HG03439 (cell line): ENCODE measurements at regions not wholly inside any gene's neighbourhood (a gene's known extent, or its start where the extent isn't known, plus 50 kb on each side); places are given as distances from the start of the nearest gene placed in this dataset.
"Not testable (repeated sequence)": the region's sequence is repeated elsewhere in the genome, so short reads cannot be mapped to it uniquely, and the experiment has no call there.

ENCODE experiments used
- ATAC-seq: cut with Tn5 transposase; IDR thresholded peaks from one replicate; pipeline ENCODE4 v1.9.1; 2021; ENCODE audit warnings: mild to moderate bottlenecking, moderate library complexity; ENCODE audit not compliant: unreplicated experiment

DNA sequence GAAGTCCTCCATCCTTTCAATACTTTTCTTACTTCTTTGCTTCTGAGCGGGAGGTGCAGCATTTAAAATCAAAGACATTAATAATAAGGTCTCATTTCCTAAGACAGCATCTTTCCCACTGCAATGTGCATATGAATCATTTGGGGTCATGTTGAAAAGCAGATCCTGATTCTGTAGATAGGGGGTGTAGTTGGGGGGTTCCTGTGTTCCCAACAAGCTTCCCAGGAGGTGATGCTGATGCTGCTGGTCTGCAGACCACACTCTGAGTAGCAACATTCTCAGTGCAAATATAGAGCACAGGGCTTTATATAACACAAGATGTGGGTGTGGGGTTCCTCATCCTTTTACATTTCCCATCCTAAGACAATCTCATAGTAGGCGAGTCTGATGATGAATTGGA, 126.5 kb upstream of the PALM2AKAP2 start:
- ATAC-seq, result no peak

DNA sequence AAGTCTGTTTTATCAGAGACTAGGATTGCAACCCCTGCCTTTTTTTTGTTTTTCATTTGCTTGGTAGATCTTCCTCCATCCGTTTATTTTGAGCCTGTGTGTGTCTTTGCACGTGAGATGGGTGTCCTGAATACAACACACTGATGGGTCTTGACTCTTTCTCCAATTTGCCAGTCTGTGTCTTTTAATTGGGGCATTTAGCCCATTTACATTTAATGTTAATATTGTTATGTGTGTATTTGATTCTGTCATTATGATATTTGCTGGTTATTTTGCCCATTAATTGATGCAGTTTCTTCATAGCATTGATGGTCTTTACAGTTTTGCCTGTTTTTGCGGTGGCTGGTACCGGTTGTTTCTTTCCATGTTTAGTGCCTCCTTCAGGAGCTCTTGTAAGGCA, 116.0 kb upstream of the PALM2AKAP2 start:
- not testable (repeated sequence) for ATAC-seq

DNA sequence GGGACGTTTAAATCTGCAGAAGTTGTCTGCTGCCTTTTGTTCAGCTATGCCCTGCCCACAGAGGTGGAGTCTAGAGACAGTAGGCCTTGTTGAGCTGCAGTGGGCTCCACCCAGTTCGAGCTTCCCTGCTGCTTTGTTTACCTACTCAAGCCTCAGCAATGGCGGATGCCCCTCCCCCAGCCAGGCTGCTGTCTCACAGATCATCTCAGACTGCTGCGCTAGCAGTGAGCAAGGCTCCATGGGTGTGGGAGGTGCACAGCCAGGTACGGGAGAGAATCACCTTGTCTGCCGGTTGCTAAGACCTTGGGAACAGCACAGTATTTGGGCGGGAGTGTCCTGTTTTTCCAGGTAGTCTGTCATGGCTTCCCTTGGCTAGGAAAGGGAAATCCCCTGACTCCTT, 114.3 kb upstream of the PALM2AKAP2 start:
- ATAC-seq, result not testable (repeated sequence)

DNA sequence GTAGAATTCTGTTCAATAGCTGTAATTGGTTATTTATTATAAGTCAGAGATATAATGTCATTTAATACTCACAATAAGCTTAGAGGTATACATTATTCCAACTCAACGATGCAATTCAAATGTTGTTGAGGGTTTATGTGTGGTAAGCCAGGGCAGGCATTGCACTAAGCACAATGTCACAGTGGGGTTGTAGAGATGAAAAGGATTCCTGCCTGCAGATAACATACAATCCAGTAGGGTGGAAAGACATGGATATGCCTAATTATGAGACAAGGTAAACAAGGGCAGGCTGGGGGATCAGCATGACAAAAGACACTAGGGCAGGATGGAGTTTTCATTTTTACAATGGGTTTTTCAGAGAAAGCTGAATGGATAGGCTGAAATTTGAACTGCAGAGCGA, 98.7 kb upstream of the PALM2AKAP2 start:
- no peak for ATAC-seq

DNA sequence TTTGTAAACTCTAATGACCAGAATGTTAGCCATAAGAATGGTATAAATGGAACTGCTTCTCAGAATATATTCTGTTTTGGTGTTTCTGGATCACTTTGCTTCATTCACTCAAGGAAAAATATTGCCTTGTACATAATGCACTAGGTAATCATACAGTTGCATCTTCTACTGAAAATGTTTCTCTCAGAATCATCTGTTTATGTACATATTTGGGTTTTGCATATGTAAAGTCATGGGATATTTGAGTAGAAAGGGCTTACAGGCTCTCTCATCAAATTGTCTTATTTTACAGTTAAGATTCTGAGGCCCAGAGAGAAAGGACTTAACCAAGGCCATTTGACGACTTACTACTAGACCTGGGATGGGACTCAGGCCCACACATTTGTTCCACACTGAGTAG, 97.8 kb upstream of the PALM2AKAP2 start:
- no peak for ATAC-seq

DNA sequence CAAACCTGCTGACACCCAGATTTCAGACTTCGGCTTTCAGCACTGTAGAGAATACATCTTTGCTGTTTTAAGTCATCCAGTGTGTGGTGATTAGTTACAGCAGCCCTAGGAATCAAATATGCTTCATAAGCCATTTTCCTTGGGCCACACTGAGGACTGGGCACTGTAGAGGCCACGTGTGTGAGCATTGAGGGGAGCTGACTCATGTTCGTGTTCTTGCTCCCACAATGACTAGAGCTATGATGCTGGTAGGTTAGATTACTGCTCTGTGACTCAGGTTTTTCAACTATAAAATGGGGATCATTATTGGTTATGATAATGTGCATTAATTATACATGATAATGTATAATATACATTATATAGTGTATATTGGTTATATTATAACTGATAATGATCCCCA, 96.5 kb upstream of the PALM2AKAP2 start:
- no peak for ATAC-seq

DNA sequence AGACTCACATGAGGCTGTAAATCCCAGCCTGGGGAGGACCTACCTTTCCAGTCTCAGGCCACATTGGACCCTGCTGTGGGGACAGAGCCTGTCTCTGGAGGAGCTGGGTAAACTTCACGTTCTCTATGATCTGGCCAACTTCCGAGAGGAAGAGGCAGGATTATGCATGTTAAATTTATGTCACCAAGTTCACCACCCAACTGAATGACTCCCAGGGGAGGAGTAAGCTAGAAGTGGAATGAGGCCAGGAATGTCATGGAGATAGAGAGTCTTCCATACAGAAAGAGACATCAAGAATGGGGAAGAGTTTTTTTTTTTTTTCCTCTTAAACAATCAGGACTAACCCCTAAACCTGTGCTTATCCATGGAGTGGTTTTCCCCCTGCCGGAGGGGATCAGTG, 90.3 kb upstream of the PALM2AKAP2 start:
- ATAC-seq, result no peak

DNA sequence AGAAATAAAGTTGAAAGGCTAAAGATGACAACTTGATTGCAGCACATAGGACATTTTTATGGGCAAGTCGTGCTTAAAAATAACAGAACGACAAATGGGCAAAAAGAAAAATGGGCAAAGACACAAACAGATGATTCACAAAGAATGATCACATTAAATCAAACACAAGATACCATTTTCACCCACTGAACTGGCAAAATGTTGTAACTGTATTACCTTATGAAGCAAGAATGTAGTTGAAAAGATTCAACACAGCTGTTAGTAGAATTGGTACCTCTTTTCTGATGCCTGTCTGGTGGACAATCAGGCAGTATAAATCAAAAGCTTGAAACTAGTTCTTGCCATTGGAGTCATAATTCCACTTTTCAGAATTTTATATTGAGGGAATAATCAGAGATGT, 81.0 kb upstream of the PALM2AKAP2 start:
- ATAC-seq, result no peak

DNA sequence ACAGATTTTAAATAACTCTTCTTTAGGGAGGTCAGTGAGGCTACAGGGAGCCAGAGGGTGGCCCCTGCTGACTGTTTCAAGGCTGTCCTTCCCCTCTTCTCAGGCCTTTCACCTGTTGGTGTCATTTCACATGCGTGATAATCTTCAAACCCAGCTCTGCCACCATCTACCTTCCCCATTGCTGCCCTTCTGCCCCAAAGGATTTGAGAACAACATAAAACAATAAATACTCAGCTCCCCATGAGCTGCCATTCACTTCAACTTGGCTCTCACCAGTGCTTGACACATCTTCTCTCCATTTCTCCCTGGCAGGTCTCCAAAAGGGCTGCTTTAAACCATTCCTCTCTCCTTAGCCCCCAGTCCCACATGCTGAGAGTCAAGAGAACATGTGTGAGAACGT, 75.5 kb upstream of the PALM2AKAP2 start:
- ATAC-seq, result no peak

DNA sequence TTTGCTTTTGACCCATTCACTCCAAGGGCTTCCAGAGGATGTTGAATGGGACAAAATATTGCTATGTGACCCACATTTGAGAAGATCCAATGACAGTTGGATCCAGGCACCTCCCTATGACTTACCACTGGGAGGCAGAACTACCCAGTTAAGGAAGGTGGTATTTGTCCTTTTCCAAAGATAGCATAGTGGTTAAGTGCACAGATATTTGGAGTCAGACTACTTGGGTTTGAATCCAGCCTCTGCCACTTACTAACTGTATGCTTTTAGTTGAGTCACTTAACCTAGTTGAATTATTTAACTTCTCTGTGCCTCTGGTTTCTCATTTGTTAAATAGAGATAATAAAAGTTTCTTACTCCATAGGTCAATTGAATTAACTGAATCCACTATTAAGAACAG, 74.5 kb upstream of the PALM2AKAP2 start:
- ATAC-seq, result no peak

DNA sequence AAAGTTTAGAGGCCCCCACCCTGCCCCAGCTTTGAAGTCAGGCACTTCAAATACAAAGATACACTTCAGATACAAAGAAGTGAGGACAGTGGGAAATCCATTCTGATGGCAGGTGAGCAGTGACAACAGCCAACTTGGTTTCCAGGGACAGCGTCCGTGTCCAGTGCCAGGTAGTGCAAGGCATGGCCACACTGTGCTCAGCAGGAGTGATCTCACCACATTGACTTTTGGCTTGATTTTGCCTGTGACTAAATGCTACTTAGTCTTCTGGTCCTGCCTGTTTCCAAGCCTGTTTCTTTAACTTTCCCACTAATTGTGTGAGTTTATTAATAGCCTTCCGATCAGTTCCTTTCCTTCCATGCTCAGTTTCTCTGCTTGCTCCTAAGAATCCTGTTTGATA, 72.6 kb upstream of the PALM2AKAP2 start:
- ATAC-seq, result no peak

DNA sequence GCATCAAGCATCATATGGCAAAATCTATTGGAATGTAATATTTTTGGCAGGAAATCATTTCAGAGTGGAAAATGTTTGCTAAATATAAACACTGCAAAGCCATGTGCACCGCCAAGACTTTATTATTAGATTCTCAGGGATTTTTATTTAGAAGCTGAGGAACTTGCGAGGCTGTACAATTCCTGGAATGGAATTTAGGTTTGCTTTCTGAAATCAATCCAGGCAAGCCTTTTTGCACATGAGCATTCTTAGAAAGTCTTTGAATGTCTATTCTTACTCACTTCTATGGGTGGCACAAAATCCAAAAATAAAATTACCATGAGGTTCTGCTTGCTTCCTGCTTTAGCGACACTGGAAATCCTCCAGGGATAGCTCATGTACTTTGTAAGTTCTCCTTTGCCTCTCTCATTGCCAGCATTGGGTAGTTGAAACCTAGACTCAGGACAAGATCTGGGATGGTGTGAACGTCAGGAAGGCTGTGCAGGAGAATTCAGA, 71.5 kb upstream of the PALM2AKAP2 start:
- ATAC-seq, result no peak

DNA sequence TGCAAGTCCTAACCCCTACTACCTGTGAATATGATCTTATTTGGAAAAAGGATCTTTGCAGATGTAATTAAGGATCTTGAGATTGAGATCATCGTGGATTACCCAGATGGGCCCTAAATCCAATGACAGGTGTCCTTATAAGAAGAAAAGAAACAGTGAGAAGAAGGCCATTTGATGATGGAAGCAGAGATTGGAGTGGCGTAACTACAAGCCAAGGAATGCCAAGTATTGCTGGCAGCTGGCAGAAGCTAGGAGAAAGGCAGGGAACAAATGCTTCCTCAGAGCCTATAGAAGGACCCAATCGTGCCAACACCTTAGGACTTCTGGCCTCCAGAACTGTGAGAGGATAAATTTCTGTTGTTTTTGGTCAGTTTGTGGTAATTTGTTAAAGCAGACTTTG, 70.1 kb upstream of the PALM2AKAP2 start:
- ATAC-seq, result no peak

DNA sequence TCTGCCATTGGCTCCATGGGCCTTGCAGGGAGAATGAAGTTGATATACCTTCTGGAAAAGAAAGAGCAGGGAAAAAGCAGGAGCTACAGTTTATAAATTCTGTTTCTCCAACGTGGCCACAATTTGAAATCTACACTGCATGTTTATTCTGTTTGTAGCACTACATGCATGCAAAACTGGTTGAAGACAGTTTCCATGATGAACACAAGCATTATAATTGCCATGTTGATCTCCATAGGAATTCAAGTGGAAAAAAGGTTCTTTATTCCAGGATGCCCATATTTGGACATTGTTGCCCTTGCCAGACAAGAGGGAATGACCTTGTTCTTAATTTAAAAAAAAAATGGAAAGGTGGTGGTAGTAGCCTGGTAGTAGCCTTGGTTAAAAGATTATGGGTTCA, 69.2 kb upstream of the PALM2AKAP2 start:
- no peak for ATAC-seq

DNA sequence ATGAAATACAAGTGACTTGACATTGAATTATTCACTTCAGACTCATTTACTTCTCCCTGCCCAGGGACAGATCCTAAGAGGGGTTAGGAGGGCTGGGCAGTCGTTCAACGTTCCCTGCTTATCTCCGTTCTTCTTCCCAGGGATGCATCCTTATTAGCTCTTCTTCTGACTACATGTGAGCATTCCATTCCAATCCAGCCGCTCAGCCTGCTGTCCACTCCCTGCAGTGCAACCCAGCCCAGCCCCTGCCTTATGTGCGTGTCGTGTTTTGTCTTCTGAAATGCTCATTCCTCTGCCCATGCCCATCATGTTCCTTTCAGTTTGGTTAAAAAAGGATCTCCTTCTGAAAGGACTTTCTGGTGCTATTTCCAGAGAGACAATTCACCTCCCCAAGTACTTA, 64.7 kb upstream of the PALM2AKAP2 start:
- ATAC-seq, result no peak

DNA sequence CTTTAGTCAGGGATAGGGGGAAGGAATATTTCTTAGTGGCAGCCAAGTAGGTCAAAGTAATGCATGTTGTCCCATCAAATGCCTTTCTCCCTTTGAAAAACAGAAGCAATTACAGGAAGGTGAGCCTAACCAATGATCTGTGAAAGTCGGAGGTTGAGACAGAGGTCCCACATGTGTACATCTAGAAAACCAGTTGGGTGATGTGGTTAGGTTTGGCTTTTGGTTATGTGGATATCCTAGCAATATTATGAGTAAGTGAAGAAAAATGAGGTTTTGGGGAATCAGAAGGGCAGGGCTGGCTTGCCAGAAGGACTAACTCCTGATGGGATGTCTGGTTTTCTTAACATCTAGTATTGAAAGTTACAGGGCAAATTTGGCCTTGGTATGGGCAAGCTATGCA, 63.4 kb upstream of the PALM2AKAP2 start:
- no peak for ATAC-seq

DNA sequence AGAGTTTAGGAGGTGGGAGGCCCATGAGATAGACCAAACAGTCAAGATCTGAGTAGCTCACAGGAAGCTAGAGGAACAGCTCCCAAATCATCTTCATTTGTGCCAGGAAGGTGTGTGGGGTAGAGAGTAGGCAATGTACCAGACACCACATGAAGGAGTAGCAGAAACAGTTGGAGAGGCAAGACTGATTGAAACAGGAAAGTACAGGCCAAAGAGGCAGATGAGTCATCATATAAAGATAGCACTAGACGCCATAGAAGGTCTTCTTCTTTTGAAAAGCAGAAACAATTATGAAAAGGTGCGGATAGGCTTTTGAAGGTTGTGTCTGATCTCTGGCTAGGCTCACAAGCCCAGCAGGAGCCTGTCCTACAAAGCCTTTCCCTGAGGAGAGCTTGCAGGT, 62.7 kb upstream of the PALM2AKAP2 start:
- no peak for ATAC-seq

DNA sequence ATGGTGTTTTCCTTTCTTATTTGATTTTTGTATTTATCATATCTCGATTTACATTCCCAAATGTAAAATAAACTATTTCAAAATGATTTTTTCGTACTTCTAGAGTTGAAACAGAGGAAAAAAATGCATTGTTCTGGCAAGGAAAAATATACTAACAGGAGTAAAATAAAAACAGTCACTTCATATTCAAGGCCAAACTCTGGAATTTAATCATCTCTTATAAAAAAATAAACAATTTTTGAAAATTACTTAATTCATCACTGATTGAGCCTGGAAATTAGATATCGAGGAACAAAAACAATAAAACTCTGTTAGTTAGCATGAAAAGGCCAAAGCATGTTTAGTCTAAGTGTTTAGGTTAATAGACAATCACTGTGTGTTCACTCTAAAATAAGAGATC, 61.1 kb upstream of the PALM2AKAP2 start:
- no peak for ATAC-seq

DNA sequence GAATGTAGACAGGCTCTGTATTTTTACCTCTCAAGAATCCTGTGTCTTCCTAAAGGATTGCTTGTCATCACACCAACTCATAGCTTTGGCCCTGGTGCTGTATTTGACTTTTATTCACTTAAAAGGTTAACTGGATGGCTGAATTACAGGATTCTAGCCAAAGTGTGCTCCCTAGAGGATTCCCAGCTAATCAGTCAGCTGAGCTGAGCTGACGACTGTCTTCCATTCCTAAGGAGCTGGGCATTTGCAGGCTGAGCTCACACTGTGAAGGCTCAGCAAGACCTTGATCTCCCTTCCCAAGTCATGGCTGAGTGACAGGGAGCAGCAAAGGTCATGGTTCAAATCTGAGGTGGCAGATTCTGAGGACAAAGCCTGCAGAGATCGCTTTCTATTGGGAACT, 59.0 kb upstream of the PALM2AKAP2 start:
- ATAC-seq, result no peak

DNA sequence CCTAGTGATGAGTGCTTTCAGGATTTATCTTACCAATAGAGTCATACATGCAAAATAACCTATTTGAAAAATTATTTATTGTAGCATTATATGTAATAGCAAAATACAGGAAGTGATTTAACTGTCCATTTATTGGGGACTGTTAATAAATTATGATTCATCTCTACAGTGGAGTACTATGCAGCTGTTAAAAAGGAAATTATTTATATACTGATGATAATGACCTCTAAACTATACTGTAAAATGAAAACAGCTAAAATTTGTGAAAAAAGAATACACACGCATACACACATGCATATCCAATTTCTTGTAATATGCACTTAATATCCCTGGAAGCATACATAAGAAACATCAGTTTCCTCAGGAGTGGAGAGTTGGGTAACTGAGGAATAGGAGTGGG, 58.0 kb upstream of the PALM2AKAP2 start:
- no peak for ATAC-seq

DNA sequence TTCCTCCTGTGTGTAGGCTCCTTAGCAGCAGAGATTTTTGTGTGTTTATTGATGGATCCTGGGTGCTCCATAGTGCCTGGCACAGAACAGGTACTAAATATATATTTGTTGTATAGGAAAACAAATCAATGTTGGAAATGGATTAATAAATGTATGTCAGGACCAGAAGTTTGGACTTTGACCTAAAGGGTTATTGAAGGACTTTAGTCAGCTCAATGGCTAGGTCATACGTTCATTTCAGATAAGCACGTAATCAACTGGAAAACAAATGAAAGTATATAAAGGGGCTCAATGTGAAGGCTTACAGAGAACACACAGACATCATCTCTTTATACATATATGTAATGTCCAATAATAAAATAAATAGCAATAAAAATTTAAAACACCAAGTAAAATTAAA, 56.2 kb upstream of the PALM2AKAP2 start:
- no peak for ATAC-seq

DNA sequence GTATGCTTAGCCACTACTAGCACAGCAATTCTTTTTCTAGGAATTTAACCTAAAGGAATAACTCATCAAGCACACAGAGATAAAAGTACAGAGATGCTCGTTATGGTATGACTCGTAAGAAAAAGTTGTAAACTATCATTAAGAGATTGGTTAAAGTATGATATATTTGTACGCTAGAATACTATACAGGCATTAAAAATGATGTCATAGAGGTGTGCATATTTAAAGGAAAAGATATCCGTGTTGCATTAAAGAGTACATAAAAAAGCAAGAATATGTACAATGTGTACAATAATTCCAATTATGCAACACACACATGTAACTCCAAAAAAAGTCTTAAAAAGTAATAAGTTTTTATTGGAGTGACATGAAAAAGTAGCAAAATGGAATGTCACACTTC, 54.5 kb upstream of the PALM2AKAP2 start:
- no peak for ATAC-seq

DNA sequence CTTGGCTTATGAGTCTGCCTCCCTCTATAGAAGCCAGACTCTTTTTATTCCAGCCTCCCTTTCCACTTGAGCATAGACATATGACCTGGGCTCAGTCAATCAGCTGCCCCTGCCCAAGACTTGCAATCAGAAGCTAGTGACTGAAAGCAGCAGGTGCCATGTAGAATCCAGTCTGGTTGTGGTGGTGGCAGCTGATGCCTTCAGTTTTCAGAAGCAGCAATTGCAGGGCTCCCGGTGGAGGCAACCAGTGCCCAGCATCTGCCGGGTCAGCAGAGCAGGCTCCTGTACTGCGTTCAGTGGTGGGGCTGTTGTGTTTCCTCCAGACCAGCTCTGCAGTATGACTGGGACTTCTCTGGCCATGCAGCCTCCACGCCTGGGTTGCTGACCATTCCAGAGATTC, 53.9 kb upstream of the PALM2AKAP2 start:
- no peak for ATAC-seq
